CMK (cell line): ENCODE measurements at regions not wholly inside any gene's neighbourhood (a gene's known extent, or its start where the extent isn't known, plus 50 kb on each side); places are given as distances from the start of the nearest gene placed in this dataset.

Experiments used
- DNase-seq: peaks from one replicate; pipeline ENCODE4 v3.0.0-alpha.2; 2010; ENCODE audit warnings: low read depth

GRCh38 chr22:22093743-22094142 is 111.2 kb upstream of the TOP3B start:
- DNase-seq, result no peak

- no peak for DNase-seq
Observed at GRCh38 chr22:22092974-22093373, 110.4 kb upstream of the TOP3B start.

GRCh38 chr22:22092101-22092500 is 109.5 kb upstream of the TOP3B start:
- no peak for DNase-seq

- DNase-seq, result no peak
Observed at GRCh38 chr22:22091400-22091878, 108.9 kb upstream of the TOP3B start.

- DNase-seq, result no peak
Observed at GRCh38 chr22:22090650-22091399, 108.2 kb upstream of the TOP3B start.

GRCh38 chr22:22089459-22090308 is 107.1 kb upstream of the TOP3B start:
- DNase-seq, result no peak

- DNase-seq, result no peak
Observed at GRCh38 chr22:22088658-22089458, 106.3 kb upstream of the TOP3B start.

GRCh38 chr22:22087854-22088657 is 105.5 kb upstream of the TOP3B start:
- DNase-seq, result no peak

GRCh38 chr22:22086501-22087158 is 104.0 kb upstream of the TOP3B start:
- no peak for DNase-seq

- no peak for DNase-seq
Observed at GRCh38 chr22:22085702-22086500, 103.3 kb upstream of the TOP3B start.

- no peak for DNase-seq
Observed at GRCh38 chr22:22084089-22084711, 101.6 kb upstream of the TOP3B start.

- no peak for DNase-seq
Observed at GRCh38 chr22:22082960-22083359, 100.4 kb upstream of the TOP3B start.

- no peak for DNase-seq
Observed at GRCh38 chr22:22082229-22082835, 99.7 kb upstream of the TOP3B start.

- no peak for DNase-seq
Observed at GRCh38 chr22:22080270-22080669, 97.7 kb upstream of the TOP3B start.

- DNase-seq, result no peak
Observed at GRCh38 chr22:22079404-22080148, 97.0 kb upstream of the TOP3B start.

- DNase-seq, result no peak
Observed at GRCh38 chr22:22078329-22078728, 95.7 kb upstream of the TOP3B start.

GRCh38 chr22:22076932-22077703 is 94.5 kb upstream of the TOP3B start:
- no peak for DNase-seq

GRCh38 chr22:22076361-22076760 is 93.8 kb upstream of the TOP3B start:
- DNase-seq, result no peak
